Breast epithelium (tissue), 4 donors: ENCODE measurements at regions not wholly inside any gene's neighbourhood (a gene's known extent, or its start where the extent isn't known, plus 50 kb on each side); places are given as distances from the start of the nearest gene placed in this dataset.

Source experiments
- DNase-seq, 2 donors: peaks; one replicate each; pipeline ENCODE4 v3.0.0-alpha.2; 2019; ENCODE audit warnings: low spot score in 2 of 2
- H3K27ac ChIP-seq, 2 donors: fragments of 200-600 bp; sonication (generic) in 1 of 2; one replicate each; pipeline ENCODE4 v1.5.1; 2016 to 2019; ENCODE audit warnings: mild to moderate bottlenecking in 1 of 2
- H3K27me3 ChIP-seq, 2 donors: fragments of 200-600 bp; sonication (generic) in 1 of 2; one replicate each; pipeline versions ENCODE4 v1.5.1 to v1.6.0; 2017 to 2019; ENCODE audit warnings: control low read depth in 1 of 2, mild to moderate bottlenecking in 1 of 2
- H3K36me3 ChIP-seq: fragments of 200-600 bp; one replicate; pipeline ENCODE4 v1.5.1; 2019
- H3K4me1 ChIP-seq, 2 donors: fragments of 200-600 bp; sonication (generic); one replicate each; pipeline ENCODE4 v1.5.1; 2016 to 2019; ENCODE audit warnings: control low read depth in 1 of 2
- H3K4me3 ChIP-seq, 3 donors: fragments of 200-600 bp; sonication (generic); 1 replicate in 2 of 3; 2 replicates in 1 of 3; pipeline ENCODE4 v1.5.1; 2016 to 2019; ENCODE audit warnings: mild to moderate bottlenecking in 3 of 3, moderate library complexity in 2 of 3
- H3K9me3 ChIP-seq, 2 donors: fragments of 200-600 bp; sonication (generic) in 1 of 2; one replicate each; pipeline ENCODE4 v1.5.1; 2016 to 2019; ENCODE audit warnings: control low read depth in 1 of 2
- POLR2A ChIP-seq: fragments of 450-650 bp; IDR thresholded peaks from one replicate; pipeline ENCODE4 v1.6.1; 2016; ENCODE audit warnings: antibody characterized with exemption, mild to moderate bottlenecking, moderate library complexity
- POLR2AphosphoS5 ChIP-seq, 3 donors: sonication (generic); formaldehyde crosslinking; IDR thresholded peaks; one replicate each; pipeline ENCODE4 v1.6.1; 2017; ENCODE audit warnings: antibody characterized with exemption in 3 of 3
- intact Hi-C: fragments of 100-400 bp; cut with DNase I; formaldehyde crosslinking; loops from one replicate; pipeline ENCODE4 v1.15.1; 2023; ENCODE audit warnings: low total_unique reads
- TF ChIP-seq, protein P1 (sequence below), 3 donors: fragments of 450-650 bp; IDR thresholded peaks; one replicate each; pipeline ENCODE4 v1.5.1; 2016 to 2017; ENCODE audit warnings: antibody characterized with exemption in 3 of 3, mild to moderate bottlenecking in 3 of 3, moderate library complexity in 3 of 3

GRCh38 chrX:482192-482701, 95.5 kb upstream of the PPP2R3B start:
- Histone ChIP-seq H3K4me1 (no peaks in the 10 kb centered on the region), H3K9me3 (peaks cover 0 to 11% of the 10 kb centered on the region in 2 donors), H3K36me3 (no peaks in the 10 kb centered on the region), H3K4me3 (no peak overlapping the region), H3K27ac (no peak overlapping the region), H3K27me3 (peaks cover 0 to 9% of the 10 kb centered on the region in 2 donors)
- DNase-seq: no peak
- intact Hi-C loops: no loop called here
- TF ChIP-seq, protein P1, sequence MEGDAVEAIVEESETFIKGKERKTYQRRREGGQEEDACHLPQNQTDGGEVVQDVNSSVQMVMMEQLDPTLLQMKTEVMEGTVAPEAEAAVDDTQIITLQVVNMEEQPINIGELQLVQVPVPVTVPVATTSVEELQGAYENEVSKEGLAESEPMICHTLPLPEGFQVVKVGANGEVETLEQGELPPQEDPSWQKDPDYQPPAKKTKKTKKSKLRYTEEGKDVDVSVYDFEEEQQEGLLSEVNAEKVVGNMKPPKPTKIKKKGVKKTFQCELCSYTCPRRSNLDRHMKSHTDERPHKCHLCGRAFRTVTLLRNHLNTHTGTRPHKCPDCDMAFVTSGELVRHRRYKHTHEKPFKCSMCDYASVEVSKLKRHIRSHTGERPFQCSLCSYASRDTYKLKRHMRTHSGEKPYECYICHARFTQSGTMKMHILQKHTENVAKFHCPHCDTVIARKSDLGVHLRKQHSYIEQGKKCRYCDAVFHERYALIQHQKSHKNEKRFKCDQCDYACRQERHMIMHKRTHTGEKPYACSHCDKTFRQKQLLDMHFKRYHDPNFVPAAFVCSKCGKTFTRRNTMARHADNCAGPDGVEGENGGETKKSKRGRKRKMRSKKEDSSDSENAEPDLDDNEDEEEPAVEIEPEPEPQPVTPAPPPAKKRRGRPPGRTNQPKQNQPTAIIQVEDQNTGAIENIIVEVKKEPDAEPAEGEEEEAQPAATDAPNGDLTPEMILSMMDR (IDR thresholded peaks at IDR 0.05): no peak
- TF ChIP-seq POLR2A (no peak), POLR2AphosphoS5 (IDR thresholded peaks at IDR 0.05) (no peak)

GRCh38 chrX:482702-483203, 96.0 kb upstream of the PPP2R3B start:
- Histone ChIP-seq H3K27ac (no peak overlapping the region), H3K4me3 (no peak overlapping the region), H3K36me3 (no peaks in the 10 kb centered on the region), H3K4me1 (no peaks in the 10 kb centered on the region), H3K9me3 (peaks cover 0 to 7% of the 10 kb centered on the region in 2 donors), H3K27me3 (peaks cover 0 to 9% of the 10 kb centered on the region in 2 donors)
- intact Hi-C loops: no loop called here
- DNase-seq: no peak
- no peak for TF ChIP-seq POLR2A

GRCh38 chrX:485368-485767, 98.7 kb upstream of the PPP2R3B start:
- no peaks in the 10 kb centered on the region for H3K4me1 ChIP-seq
- no peaks in the 10 kb centered on the region for H3K36me3 ChIP-seq
- no peak overlapping the region for H3K4me3 ChIP-seq
- peaks cover 0 to 7% of the 10 kb centered on the region in 2 donors for H3K9me3 ChIP-seq
- H3K27ac ChIP-seq: no peak overlapping the region
- intact Hi-C loops: no loop called here
- H3K27me3 ChIP-seq: peaks cover 0 to 9% of the 10 kb centered on the region in 2 donors
- TF ChIP-seq POLR2A (no peak), POLR2AphosphoS5 (IDR thresholded peaks at IDR 0.05) (no peak)
- TF ChIP-seq, protein P1 (IDR thresholded peaks at IDR 0.05): no peak
- no peak for DNase-seq

GRCh38 chrX:486325-486724, 99.6 kb upstream of the PPP2R3B start:
- no peak for DNase-seq
- Histone ChIP-seq H3K36me3 (no peaks in the 10 kb centered on the region), H3K4me3 (no peak overlapping the region), H3K27ac (no peak overlapping the region), H3K4me1 (no peaks in the 10 kb centered on the region), H3K9me3 (peaks cover 0 to 7% of the 10 kb centered on the region in 2 donors), H3K27me3 (peaks cover 0 to 9% of the 10 kb centered on the region in 2 donors)
- TF ChIP-seq, protein P1 (IDR thresholded peaks at IDR 0.05): no peak
- TF ChIP-seq POLR2A (no peak), POLR2AphosphoS5 (IDR thresholded peaks at IDR 0.05) (no peak)
- intact Hi-C loops: no loop called here

DNA sequence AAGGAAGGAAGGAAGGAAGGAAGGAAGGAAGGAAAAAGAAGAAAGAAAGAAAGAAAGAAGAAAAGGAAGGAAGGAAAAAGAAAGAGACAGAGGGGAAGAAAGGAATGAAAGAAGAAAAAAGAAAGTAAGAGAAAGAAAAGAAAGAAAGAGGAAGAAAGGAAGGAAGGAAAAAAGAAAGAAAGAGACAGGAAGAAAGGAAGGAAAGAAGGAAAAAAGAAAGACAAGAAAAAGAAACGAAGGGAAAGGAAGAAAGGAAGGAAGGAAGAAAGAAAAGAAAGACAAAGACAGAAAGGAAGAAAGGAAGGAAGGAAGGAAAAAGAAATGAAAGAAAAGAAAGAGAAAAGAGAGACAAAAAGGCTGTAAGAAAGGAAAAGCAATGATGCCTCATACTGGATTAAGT, 101.1 kb upstream of the PPP2R3B start:
- H3K9me3 ChIP-seq: peaks cover 0 to 7% of the 10 kb centered on the region in 2 donors
- peaks cover 0 to 3% of the 10 kb centered on the region in 2 donors for H3K27me3 ChIP-seq
- intact Hi-C loops: no loop called here
- TF ChIP-seq POLR2A: no peak
- TF ChIP-seq POLR2AphosphoS5 (IDR thresholded peaks at IDR 0.05): no peak
- TF ChIP-seq, protein P1 (IDR thresholded peaks at IDR 0.05): no peak
- DNase-seq: no peak
- no peaks in the 10 kb centered on the region for H3K4me1 ChIP-seq
- H3K27ac ChIP-seq: no peak overlapping the region
- H3K36me3 ChIP-seq: no peaks in the 10 kb centered on the region
- no peak overlapping the region for H3K4me3 ChIP-seq

DNA sequence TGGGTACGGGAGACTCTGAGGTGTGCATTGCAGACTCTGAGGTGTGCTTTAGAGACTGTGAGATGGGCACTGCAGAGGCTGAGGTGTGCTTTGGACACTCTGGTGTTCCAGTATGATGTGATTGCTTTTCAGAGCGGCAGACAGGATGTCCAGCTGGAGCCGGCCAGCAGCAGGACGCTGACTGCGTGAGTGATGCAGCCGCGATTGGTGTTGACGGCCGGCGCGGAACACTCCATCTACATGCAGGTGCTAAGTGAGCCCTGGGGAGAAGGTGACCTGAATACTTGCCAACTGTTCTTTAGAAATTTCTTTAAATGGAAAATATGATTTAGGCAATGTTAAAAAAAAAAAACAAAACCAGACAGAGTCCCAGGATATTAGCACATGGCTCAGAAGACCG, 103.1 kb upstream of the PPP2R3B start:
- intact Hi-C loops: no loop called here
- no peak for DNase-seq
- no peak for TF ChIP-seq POLR2AphosphoS5 (IDR thresholded peaks at IDR 0.05)
- TF ChIP-seq, protein P1 (IDR thresholded peaks at IDR 0.05): no peak
- TF ChIP-seq POLR2A: no peak
- Histone ChIP-seq H3K9me3 (peaks cover 0 to 7% of the 10 kb centered on the region in 2 donors), H3K4me3 (no peak overlapping the region), H3K36me3 (no peaks in the 10 kb centered on the region), H3K4me1 (no peaks in the 10 kb centered on the region), H3K27me3 (no peaks in the 10 kb centered on the region), H3K27ac (no peak overlapping the region)
